Fibroblast of mammary gland (primary cell): ENCODE measurements at regions not wholly inside any gene's neighbourhood (a gene's known extent, or its start where the extent isn't known, plus 50 kb on each side); places are given as distances from the start of the nearest gene placed in this dataset.

Experiments used
- DNase-seq: peaks from one replicate; pipeline ENCODE4 v3.0.0-alpha.2; 2010; ENCODE audit warnings: low read depth
- H3K4me3 ChIP-seq: 2 replicates; pipeline ENCODE4 v1.5.1; 2011; ENCODE audit warnings: low read depth, mild to moderate bottlenecking, low read length, moderate library complexity; ENCODE audit not compliant: control insufficient read depth
- TF ChIP-seq, protein P1 (sequence below): conservative IDR thresholded peaks from 2 replicates; pipeline ENCODE4 v1.5.1; 2011; ENCODE audit warnings: low read depth, low read length, inconsistent platforms; ENCODE audit not compliant: control insufficient read depth, insufficient read depth

DNA sequence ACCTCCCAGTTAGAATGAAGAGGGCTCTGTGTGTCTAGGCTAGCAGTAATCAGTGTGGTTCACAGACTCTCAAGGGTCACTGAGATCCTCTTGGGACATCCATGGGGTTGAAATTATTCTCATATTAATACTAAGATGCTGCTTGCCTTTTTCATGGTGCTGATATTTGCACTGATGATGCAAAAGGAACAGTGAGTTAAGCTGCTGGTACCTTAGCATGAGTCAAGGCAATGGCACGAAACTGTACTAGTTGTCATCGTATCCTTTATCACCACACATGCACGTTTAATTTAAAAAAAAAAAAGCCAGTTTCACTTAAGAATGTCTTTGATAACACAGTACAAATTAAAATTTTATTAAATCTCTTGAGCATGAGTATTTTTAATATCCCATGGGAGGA, 151.9 kb upstream of the TANK start:
- H3K4me3 ChIP-seq, result no peak overlapping the region
- DNase-seq, result no peak
- TF ChIP-seq, protein P1, sequence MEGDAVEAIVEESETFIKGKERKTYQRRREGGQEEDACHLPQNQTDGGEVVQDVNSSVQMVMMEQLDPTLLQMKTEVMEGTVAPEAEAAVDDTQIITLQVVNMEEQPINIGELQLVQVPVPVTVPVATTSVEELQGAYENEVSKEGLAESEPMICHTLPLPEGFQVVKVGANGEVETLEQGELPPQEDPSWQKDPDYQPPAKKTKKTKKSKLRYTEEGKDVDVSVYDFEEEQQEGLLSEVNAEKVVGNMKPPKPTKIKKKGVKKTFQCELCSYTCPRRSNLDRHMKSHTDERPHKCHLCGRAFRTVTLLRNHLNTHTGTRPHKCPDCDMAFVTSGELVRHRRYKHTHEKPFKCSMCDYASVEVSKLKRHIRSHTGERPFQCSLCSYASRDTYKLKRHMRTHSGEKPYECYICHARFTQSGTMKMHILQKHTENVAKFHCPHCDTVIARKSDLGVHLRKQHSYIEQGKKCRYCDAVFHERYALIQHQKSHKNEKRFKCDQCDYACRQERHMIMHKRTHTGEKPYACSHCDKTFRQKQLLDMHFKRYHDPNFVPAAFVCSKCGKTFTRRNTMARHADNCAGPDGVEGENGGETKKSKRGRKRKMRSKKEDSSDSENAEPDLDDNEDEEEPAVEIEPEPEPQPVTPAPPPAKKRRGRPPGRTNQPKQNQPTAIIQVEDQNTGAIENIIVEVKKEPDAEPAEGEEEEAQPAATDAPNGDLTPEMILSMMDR, result no peak

DNA sequence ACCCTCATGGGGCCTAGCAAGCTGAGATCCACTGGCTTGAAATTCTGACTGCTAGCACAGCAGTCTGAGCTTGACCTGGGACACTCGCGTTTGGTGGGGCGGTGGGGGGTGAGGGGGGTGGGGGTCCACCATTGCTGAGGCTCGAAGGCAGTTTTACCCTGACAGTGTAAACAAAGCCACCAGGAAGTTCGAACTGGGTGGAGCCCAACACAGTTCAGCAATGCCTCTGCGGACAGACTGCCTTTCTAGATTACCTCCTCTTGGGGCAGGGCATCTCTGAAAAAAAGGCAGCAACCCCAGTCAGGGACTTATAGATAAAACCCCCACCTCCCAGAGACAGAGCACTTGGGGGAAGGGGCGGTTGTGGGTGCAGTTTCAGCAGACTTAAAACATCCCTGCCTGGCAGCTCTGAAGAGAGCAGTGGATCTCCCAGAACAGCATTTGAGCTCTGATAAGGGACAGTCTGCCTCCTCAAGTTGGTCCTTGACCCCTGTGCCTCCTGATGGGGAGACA, 149.7 kb upstream of the TANK start:
- DNase-seq, result no peak
- no peak overlapping the region for H3K4me3 ChIP-seq
- TF ChIP-seq, protein P1, result no peak

DNA sequence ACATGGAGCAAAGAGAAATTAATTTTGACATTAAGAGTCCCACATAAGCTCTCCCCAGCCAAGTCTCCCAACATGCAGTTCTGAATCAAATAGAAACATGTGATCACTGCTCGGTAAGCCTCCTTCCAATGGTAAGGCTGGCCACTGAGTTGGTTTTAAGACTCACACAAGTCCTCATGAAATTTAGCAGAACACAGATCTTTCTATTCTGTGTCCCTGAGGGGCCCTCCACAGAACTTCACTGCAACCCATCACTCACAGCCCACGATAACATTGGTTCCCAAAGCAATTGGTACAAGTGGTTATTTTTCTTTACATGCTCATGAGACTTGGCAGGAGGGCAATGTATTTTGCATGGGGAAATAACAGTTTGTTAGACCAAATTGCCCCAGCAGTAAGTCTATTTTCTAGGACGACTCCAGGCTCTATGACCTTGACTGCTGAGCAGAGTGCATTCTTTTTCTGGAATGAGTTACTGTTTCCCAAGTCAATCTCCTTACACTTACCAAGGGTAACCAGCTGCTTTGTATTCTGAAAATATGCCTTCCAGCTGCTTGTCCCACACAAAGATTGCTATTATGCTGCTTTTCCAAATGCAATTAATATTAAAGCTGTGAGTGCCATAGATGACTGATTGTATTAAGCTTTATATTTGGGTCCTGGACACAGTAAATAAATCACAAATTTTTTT, 142.3 kb upstream of the TANK start:
- peak; percentile 36 for DNase-seq
- TF ChIP-seq, protein P1, result no peak
- no peak overlapping the region for H3K4me3 ChIP-seq

DNA sequence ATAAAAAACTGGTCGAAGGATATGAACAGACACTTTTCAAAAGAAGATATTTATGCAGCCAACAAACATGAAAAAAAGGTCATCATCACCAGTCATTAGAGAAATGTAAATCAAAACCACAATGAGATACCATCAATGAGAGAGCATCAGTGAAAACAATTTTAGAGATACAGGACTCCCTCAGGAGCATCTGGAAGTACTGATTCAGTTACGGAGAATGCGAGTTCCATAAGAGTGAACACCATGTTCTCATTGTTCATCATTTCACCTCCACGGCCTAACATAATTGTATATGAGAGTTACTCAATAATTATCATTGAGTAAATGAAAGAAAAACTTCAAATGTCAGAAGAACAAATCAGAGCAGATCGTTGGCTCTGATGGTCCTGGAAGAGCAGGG, 140.9 kb upstream of the TANK start:
- DNase-seq, result peak; percentile 83
- H3K4me3 ChIP-seq, result no peak overlapping the region
- TF ChIP-seq, protein P1, result no peak

DNA sequence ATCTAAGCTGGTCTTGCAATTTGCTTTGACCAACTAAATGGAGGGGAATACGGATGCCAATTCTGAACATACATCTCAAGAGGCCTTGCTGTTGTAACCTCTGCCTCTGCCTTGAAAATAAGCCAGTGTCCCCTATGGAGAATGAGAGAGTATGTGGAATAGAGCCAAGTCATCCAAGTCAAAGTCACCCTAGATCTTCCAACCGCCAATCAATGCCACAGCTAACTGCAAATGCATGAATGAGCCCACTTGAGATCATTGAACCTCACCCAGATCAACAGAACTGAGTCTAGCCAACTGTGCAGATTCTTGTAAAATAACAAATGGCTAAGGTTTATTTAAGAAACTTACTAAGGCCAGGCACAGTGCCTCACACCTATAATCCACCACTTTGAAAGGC, 139.8 kb upstream of the TANK start:
- TF ChIP-seq, protein P1, result no peak
- no peak overlapping the region for H3K4me3 ChIP-seq
- DNase-seq, result no peak

DNA sequence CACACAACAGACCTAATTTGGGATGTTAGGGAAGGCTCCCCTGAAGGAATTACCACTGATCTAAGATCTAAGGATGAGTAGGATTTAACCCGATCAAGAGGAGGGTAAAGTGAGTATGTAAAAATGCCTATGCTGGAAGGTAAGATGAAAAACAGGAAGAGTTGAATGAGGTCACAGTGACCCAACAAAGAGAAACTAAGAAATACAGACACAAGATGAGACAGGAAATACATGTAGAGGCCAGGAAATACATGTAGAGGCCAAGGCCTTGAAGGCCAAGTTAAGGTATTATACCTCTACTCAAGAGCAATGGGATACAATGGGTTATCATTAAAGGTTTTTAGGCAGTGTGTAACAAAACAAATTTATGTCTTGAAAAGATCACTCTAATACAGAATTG, 131.6 kb upstream of the TANK start:
- H3K4me3 ChIP-seq, result no peak overlapping the region
- TF ChIP-seq, protein P1, result no peak
- no peak for DNase-seq

DNA sequence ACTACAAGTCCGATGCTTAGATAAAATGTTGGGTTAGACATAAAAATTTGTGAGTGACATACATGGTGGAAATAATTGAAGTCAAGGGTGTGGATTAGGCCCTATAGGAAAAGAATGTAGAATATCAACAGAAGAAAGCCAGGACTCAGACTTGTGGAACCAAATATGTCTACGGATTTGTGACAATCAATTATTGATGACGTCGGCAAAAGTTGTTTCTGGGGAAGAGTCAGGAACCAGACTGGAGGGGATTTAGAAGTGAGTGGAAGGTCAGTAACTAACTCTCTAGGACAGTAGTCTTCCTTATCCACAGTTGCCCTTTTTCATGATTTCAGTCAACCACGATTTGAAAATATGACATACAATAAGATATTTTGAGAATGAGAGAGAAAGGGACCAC, 130.9 kb upstream of the TANK start:
- DNase-seq, result no peak
- H3K4me3 ChIP-seq, result no peak overlapping the region
- TF ChIP-seq, protein P1, result no peak
